ENCODE measurements at regions not wholly inside any gene's neighbourhood (a gene's known extent, or its start where the extent isn't known, plus 50 kb on each side); places are given as distances from the start of the nearest gene placed in this dataset.

DNA sequence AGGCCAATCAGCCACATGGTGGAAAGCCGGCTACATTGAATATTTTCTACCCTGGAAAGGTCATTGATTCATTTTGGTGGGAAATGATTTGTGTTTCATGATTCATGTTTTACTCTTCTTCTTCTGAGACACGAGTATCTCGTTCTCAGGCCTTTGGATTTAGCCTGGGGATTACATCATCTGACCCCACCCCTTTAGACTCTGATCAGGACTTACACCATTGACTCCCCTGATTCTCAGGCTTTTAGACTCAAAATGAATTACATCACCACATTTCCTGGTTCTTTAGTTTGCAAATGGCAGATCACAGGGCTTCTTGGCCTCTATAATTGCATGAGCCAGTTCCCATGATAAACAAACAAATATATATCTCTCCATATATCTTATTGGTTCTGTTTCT lies 228.8 kb downstream of the ADGRG6 start:
- H3K9me3 ChIP-seq (ENCODE audit: control insufficient read depth, low read depth, low read length): peaks cover 4% of the 10 kb centered on the region
- DNase-seq (ENCODE audit: low read depth, low spot score) (no peak), FAIRE-seq (no peak)
- H3K4me3 ChIP-seq (ENCODE audit: control insufficient read depth in 2 of 3, extremely low read depth in 1 of 3, insufficient read depth in 2 of 3, low read depth in 1 of 3, low read length in 3 of 3): no peak overlapping the region
- no peak overlapping the region for H3K9ac ChIP-seq (ENCODE audit: control insufficient read depth, extremely low read depth, insufficient read depth, low read length)
- no peaks in the 10 kb centered on the region for H3K27me3 ChIP-seq (ENCODE audit: control insufficient read depth, extremely low read depth, insufficient read depth, low read length)
- H3K4me2 ChIP-seq (ENCODE audit: control insufficient read depth, extremely low read depth, insufficient read depth, low read depth, low read length): no peak overlapping the region
- no peak overlapping the region for H3K27ac ChIP-seq (ENCODE audit: control insufficient read depth, insufficient read depth, low read length)
- H3K79me2 ChIP-seq (ENCODE audit: control insufficient read depth, insufficient read depth, low read length): no peaks in the 10 kb centered on the region
- H3K4me1 ChIP-seq (ENCODE audit: control insufficient read depth, extremely low read depth, insufficient read depth, low read length): no peaks in the 10 kb centered on the region
- no peaks in the 10 kb centered on the region for H4K20me1 ChIP-seq (ENCODE audit: control insufficient read depth, extremely low read depth, insufficient read depth, low read length)
- H2AFZ ChIP-seq (ENCODE audit: control insufficient read depth, low read length): no peak overlapping the region
- TF ChIP-seq, protein P1, sequence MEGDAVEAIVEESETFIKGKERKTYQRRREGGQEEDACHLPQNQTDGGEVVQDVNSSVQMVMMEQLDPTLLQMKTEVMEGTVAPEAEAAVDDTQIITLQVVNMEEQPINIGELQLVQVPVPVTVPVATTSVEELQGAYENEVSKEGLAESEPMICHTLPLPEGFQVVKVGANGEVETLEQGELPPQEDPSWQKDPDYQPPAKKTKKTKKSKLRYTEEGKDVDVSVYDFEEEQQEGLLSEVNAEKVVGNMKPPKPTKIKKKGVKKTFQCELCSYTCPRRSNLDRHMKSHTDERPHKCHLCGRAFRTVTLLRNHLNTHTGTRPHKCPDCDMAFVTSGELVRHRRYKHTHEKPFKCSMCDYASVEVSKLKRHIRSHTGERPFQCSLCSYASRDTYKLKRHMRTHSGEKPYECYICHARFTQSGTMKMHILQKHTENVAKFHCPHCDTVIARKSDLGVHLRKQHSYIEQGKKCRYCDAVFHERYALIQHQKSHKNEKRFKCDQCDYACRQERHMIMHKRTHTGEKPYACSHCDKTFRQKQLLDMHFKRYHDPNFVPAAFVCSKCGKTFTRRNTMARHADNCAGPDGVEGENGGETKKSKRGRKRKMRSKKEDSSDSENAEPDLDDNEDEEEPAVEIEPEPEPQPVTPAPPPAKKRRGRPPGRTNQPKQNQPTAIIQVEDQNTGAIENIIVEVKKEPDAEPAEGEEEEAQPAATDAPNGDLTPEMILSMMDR (optimal IDR thresholded peaks at IDR 0.05 in 1 of 3, IDR thresholded peaks at IDR 0.05 in 1 of 3, conservative IDR thresholded peaks at IDR 0.05 in 1 of 3; ENCODE audit: extremely low read depth in 1 of 3, insufficient read depth in 2 of 3, low read length in 3 of 3): no peak
- no peak for TF ChIP-seq EZH2 (IDR thresholded peaks at IDR 0.05; ENCODE audit: low read length)
- no peaks in the 10 kb centered on the region for H3K9me1 ChIP-seq (ENCODE audit: control insufficient read depth, extremely low read depth, insufficient read depth, low read length)
- H3K36me3 ChIP-seq (ENCODE audit: control insufficient read depth in 2 of 2, extremely low read depth in 1 of 2, insufficient read depth in 2 of 2, low read length in 2 of 2): no peaks in the 10 kb centered on the region
- dilution Hi-C loops (cut with MboI; ENCODE audit: extremely low pct_ligation_motif_present, low sequenced_read_pairs): no loop called here

DNA sequence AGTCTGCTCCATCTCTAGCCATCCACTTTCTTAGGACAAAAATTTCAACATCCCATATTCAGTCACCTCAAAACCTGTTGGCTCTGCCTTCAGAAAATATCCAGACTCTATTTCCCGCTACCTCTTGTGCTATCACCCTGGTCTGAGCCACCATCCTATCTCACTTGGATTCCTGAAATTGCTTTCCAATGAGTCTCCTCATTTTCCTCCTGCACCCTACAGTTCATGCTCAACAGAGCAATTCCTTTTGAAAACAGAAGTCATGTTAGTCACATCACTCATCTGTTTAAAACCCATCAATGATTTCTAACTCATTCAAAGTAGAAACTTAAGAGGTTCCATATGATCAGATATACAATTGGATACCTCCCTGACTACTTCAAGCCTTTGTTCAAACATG lies 229.9 kb downstream of the ADGRG6 start:
- TF ChIP-seq, protein P1 (optimal IDR thresholded peaks at IDR 0.05 in 1 of 3, IDR thresholded peaks at IDR 0.05 in 1 of 3, conservative IDR thresholded peaks at IDR 0.05 in 1 of 3; ENCODE audit: extremely low read depth in 1 of 3, insufficient read depth in 2 of 3, low read length in 3 of 3): no peak
- no peak for TF ChIP-seq EZH2 (IDR thresholded peaks at IDR 0.05; ENCODE audit: low read length)
- Histone ChIP-seq H3K9ac (ENCODE audit: control insufficient read depth, extremely low read depth, insufficient read depth, low read length) (no peak overlapping the region), H3K36me3 (ENCODE audit: control insufficient read depth in 2 of 2, extremely low read depth in 1 of 2, insufficient read depth in 2 of 2, low read length in 2 of 2) (no peaks in the 10 kb centered on the region), H3K9me1 (ENCODE audit: control insufficient read depth, extremely low read depth, insufficient read depth, low read length) (no peaks in the 10 kb centered on the region), H3K79me2 (ENCODE audit: control insufficient read depth, insufficient read depth, low read length) (no peaks in the 10 kb centered on the region), H3K27ac (ENCODE audit: control insufficient read depth, insufficient read depth, low read length) (no peak overlapping the region), H3K4me1 (ENCODE audit: control insufficient read depth, extremely low read depth, insufficient read depth, low read length) (no peaks in the 10 kb centered on the region), H3K4me2 (ENCODE audit: control insufficient read depth, extremely low read depth, insufficient read depth, low read depth, low read length) (no peak overlapping the region), H3K9me3 (ENCODE audit: control insufficient read depth, low read depth, low read length) (peaks cover 4% of the 10 kb centered on the region), H3K4me3 (ENCODE audit: control insufficient read depth in 2 of 3, extremely low read depth in 1 of 3, insufficient read depth in 2 of 3, low read depth in 1 of 3, low read length in 3 of 3) (no peak overlapping the region), H4K20me1 (ENCODE audit: control insufficient read depth, extremely low read depth, insufficient read depth, low read length) (no peaks in the 10 kb centered on the region), H2AFZ (ENCODE audit: control insufficient read depth, low read length) (no peak overlapping the region), H3K27me3 (ENCODE audit: control insufficient read depth, extremely low read depth, insufficient read depth, low read length) (no peaks in the 10 kb centered on the region)
- dilution Hi-C loops (cut with MboI; ENCODE audit: extremely low pct_ligation_motif_present, low sequenced_read_pairs): no loop called here
- FAIRE-seq: no peak
- no peak for DNase-seq (ENCODE audit: low read depth, low spot score)
